Gastroesophageal sphincter (tissue), 4 donors: ENCODE measurements at regions not wholly inside any gene's neighbourhood (a gene's known extent, or its start where the extent isn't known, plus 50 kb on each side); places are given as distances from the start of the nearest gene placed in this dataset.
"Not testable (repeated sequence)": the region's sequence is repeated elsewhere in the genome, so short reads cannot be mapped to it uniquely, and the experiment has no call there.

Experiments
- ATAC-seq: fragments of 150-250 bp; one replicate; pipeline ENCODE4 v1.9.1; 2016; ENCODE audit warnings: mild to moderate bottlenecking, moderate library complexity
- H3K27ac ChIP-seq, 4 donors: fragments of 200-600 bp; sonication (generic) in 3 of 4; 1 replicate in 3 of 4; 2 replicates in 1 of 4; pipeline ENCODE4 v1.5.1; 2016 to 2019
- H3K27me3 ChIP-seq: fragments of 200-600 bp; sonication (generic); one replicate; pipeline ENCODE4 v1.5.1; 2019
- H3K36me3 ChIP-seq, 2 donors: fragments of 200-600 bp; sonication (generic); one replicate each; pipeline ENCODE4 v1.5.1; 2019; ENCODE audit warnings: control low read depth in 1 of 2
- H3K4me1 ChIP-seq, 3 donors: fragments of 200-600 bp; sonication (generic); 1 replicate in 2 of 3; 2 replicates in 1 of 3; pipeline ENCODE4 v1.5.1; 2016 to 2019; ENCODE audit warnings: control low read depth in 2 of 3
- H3K4me3 ChIP-seq, 2 donors: fragments of 200-600 bp; sonication (generic); one replicate each; pipeline ENCODE4 v1.5.1; 2019; ENCODE audit warnings: mild to moderate bottlenecking in 1 of 2, moderate library complexity in 1 of 2
- H3K9me3 ChIP-seq, 3 donors: fragments of 200-600 bp; sonication (generic); one replicate each; pipeline ENCODE4 v1.5.1; 2017 to 2019; ENCODE audit warnings: control low read depth in 2 of 3
- CTCF ChIP-seq, 4 experiments: fragments of 200-600 bp in 2 of 4; fragments of 450-650 bp in 2 of 4; sonication (generic) in 1 of 4; IDR thresholded peaks; one replicate each; pipeline ENCODE4 v1.5.1; 2017 to 2019; ENCODE audit warnings: antibody characterized with exemption in 4 of 4, mild to moderate bottlenecking in 2 of 4, moderate library complexity in 2 of 4
- EP300 ChIP-seq: sonication (generic); formaldehyde crosslinking; IDR thresholded peaks from one replicate; pipeline ENCODE4 v1.6.1; 2017; ENCODE audit warnings: antibody characterized with exemption, mild to moderate bottlenecking
- POLR2A ChIP-seq, 2 donors: fragments of 450-650 bp; IDR thresholded peaks; one replicate each; pipeline ENCODE4 v1.6.1; 2017; ENCODE audit warnings: antibody characterized with exemption in 2 of 2, mild to moderate bottlenecking in 2 of 2, moderate library complexity in 1 of 2
- POLR2AphosphoS5 ChIP-seq: sonication (generic); formaldehyde crosslinking; IDR thresholded peaks from one replicate; pipeline ENCODE4 v1.6.1; 2017; ENCODE audit warnings: antibody characterized with exemption
- WGBS, 2 donors: methylation state at CpG; one replicate each; pipeline ENCODE4 v1.1.5; 2018; ENCODE audit warnings: low coverage in 1 of 2; 5-methylcytosine and 5-hydroxymethylcytosine counted together

DNA sequence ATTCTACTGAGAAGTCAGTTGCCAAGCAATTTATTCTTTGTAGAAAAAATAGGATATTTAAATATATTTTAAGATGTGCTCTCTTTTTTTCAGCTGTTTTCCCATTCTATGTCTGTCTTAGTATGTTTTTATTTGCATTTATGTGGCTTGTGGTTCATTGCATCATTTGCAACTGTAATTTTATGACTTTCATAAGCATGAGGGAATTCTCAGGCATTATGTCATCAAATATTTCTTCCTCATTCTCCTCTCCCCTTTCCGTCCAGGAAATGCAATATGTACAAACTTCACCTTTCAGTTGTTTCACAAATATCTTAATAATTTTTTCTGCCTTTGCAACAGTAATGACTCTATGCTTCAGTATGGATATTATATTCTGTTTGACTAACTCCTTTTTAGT lies 560.2 kb upstream of the LRATD1 start:
- TF ChIP-seq POLR2AphosphoS5 (no peak), POLR2A (IDR thresholded peaks at IDR 0.05) (no peak), EP300 (no peak)
- Histone ChIP-seq H3K9me3 (no peaks in the 10 kb centered on the region), H3K4me3 (no peak overlapping the region), H3K4me1 (no peaks in the 10 kb centered on the region), H3K27me3 (no peaks in the 10 kb centered on the region), H3K27ac (no peak overlapping the region), H3K36me3 (no peaks in the 10 kb centered on the region)
- no peak for ATAC-seq
- WGBS, 2 donors: 46 to 67% methylated on average over 1 of the region's 1 CpG

DNA sequence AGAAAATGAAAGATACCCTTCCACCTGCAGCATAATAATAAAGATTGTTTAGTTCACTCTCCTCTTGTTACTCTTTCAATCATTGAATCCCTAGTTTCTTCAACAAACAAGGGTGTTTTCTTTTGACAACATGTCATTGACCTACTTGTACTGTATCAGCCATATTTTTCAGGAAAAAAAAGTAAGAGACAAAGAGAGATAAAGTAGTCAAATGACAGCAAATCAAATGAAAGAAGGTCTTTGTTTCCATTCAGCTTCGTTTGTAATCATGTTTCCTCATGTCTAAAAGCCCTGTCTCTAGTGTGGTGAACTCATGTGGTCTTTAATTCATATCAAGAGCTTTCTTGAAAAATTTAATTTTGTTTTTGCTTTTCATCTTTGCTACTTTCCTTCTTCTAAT lies 557.8 kb upstream of the LRATD1 start:
- H3K27ac ChIP-seq: no peak overlapping the region

GRCh38 chr2:14079576-14079975 lies 552.9 kb upstream of the LRATD1 start:
- Histone ChIP-seq H3K27ac (no peak overlapping the region), H3K36me3 (no peaks in the 10 kb centered on the region), H3K27me3 (no peaks in the 10 kb centered on the region), H3K4me3 (no peak overlapping the region), H3K9me3 (peaks cover 0 to 6% (median 0%) of the 10 kb centered on the region in 3 donors), H3K4me1 (no peaks in the 10 kb centered on the region)
- TF ChIP-seq POLR2A (IDR thresholded peaks at IDR 0.05): no peak
- TF ChIP-seq CTCF (IDR thresholded peaks at IDR 0.05): no peak
- WGBS, 2 donors: 70 to 72% methylated on average over 3 of the region's 3 CpGs
- ATAC-seq: no peak

More for the DNA sequence above, 557.8 kb upstream of the LRATD1 start:
- Histone ChIP-seq H3K4me1 (no peaks in the 10 kb centered on the region), H3K9me3 (no peaks in the 10 kb centered on the region), H3K36me3 (no peaks in the 10 kb centered on the region), H3K27me3 (no peaks in the 10 kb centered on the region), H3K4me3 (no peak overlapping the region)
- no peak for TF ChIP-seq POLR2A (IDR thresholded peaks at IDR 0.05)
- no peak for TF ChIP-seq POLR2AphosphoS5
- no peak for TF ChIP-seq CTCF (IDR thresholded peaks at IDR 0.05)
- TF ChIP-seq EP300: no peak
- 7 to 29% methylated on average over 1 of the region's 1 CpG for WGBS, 2 donors
- ATAC-seq: no peak

GRCh38 chr2:14081521-14081920 lies 551.0 kb upstream of the LRATD1 start:
- no peak for ATAC-seq
- no peaks in the 10 kb centered on the region for H3K27me3 ChIP-seq
- no peaks in the 10 kb centered on the region for H3K4me1 ChIP-seq
- TF ChIP-seq EP300 (no peak), POLR2A (IDR thresholded peaks at IDR 0.05) (no peak), POLR2AphosphoS5 (no peak), CTCF (IDR thresholded peaks at IDR 0.05) (no peak)
- peaks cover 0 to 6% (median 0%) of the 10 kb centered on the region in 3 donors for H3K9me3 ChIP-seq
- WGBS, 2 donors: 100% methylated on average over 1 of the region's 1 CpG
- H3K36me3 ChIP-seq: no peaks in the 10 kb centered on the region
- no peak overlapping the region for H3K4me3 ChIP-seq
- no peak overlapping the region for H3K27ac ChIP-seq

DNA sequence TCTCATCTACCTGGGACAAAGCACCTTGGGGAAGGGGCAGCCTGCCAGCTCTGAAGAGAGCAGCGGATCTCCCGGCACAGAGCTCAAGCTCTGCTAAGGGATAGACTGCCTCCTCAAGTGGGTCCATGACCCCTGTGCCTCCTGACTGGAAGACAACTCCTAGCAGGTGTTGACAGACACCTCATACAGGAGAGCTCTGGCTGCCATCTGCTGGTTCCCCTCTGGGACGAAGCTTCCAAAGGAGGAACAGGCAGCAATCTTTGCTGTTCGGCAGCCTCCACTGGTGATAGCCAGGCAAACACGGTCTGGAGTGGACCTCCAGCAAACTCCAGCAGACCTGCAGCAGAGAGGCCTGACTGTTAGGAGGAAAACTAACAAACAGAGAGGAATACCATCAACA lies 549.9 kb upstream of the LRATD1 start:
- 100% methylated on average over 3 of the region's 5 CpGs; no CpG with 5 or more reads in 1 of the 2 donors for WGBS, 2 donors
- no peaks in the 10 kb centered on the region for H3K36me3 ChIP-seq
- peaks cover 0 to 6% (median 0%) of the 10 kb centered on the region in 3 donors for H3K9me3 ChIP-seq
- H3K4me3 ChIP-seq: no peak overlapping the region
- no peak for ATAC-seq
- no peaks in the 10 kb centered on the region for H3K27me3 ChIP-seq
- H3K4me1 ChIP-seq: no peaks in the 10 kb centered on the region
- TF ChIP-seq POLR2A (IDR thresholded peaks at IDR 0.05) (no peak), POLR2AphosphoS5 (no peak), CTCF (IDR thresholded peaks at IDR 0.05) (no peak)
- H3K27ac ChIP-seq: no peak overlapping the region

- no peak for ATAC-seq
- Histone ChIP-seq H3K4me3 (no peak overlapping the region), H3K36me3 (no peaks in the 10 kb centered on the region), H3K9me3 (no peaks in the 10 kb centered on the region), H3K27ac (no peak overlapping the region), H3K4me1 (no peaks in the 10 kb centered on the region), H3K27me3 (no peaks in the 10 kb centered on the region)
- WGBS, 2 donors: 91 to 93% methylated on average over 1 of the region's 1 CpG
- TF ChIP-seq EP300 (no peak), CTCF (IDR thresholded peaks at IDR 0.05) (no peak), POLR2AphosphoS5 (no peak), POLR2A (IDR thresholded peaks at IDR 0.05) (no peak)
These were observed 537.9 kb upstream of the LRATD1 start for GRCh38 chr2:14094592-14094991.

GRCh38 chr2:14099101-14099500 lies 533.4 kb upstream of the LRATD1 start:
- H3K4me1 ChIP-seq, H3K36me3 ChIP-seq, H3K4me3 ChIP-seq, H3K9me3 ChIP-seq, H3K27me3 ChIP-seq, H3K27ac ChIP-seq, ATAC-seq: not testable (repeated sequence)
- WGBS, 2 donors: 73 to 96% methylated on average over 4 to 9 of the region's 9 CpGs
